SK-N-SH (cell line): ENCODE measurements at regions not wholly inside any gene's neighbourhood (a gene's known extent, or its start where the extent isn't known, plus 50 kb on each side); places are given as distances from the start of the nearest gene placed in this dataset.
"Not testable (repeated sequence)": the region's sequence is repeated elsewhere in the genome, so short reads cannot be mapped to it uniquely, and the experiment has no call there.

Experiments used
- CTCF ChIA-PET: fragments of 300-600, 350-600 bp; formaldehyde crosslinking; extraction: SDS; loops from one replicate; lab custom pipeline; 2021; lab: Yijun Ruan, JAX
- POLR2A ChIA-PET: fragments of 350-600 bp; sonication (Branson Sonifier 250); formaldehyde crosslinking; extraction: SDS; loops from one replicate; lab custom pipeline; 2020; ENCODE audit warnings: antibody characterized with exemption, inconsistent platforms; lab: Yijun Ruan, JAX
- DNase-seq: peaks from one replicate; pipeline ENCODE4 v3.0.0; 2012
- H2AFZ ChIP-seq: fragments of 200-600 bp; sonication (generic); 2 replicates; pipeline ENCODE4 v1.8.1; 2016; ENCODE audit warnings: antibody characterized with exemption, mild to moderate bottlenecking, low read depth
- H3F3A ChIP-seq: fragments of 200-600 bp; sonication (generic); replicated peaks from 2 replicates; pipeline ENCODE3; 2016; ENCODE audit warnings: antibody characterized with exemption, mild to moderate bottlenecking; ENCODE audit not compliant: insufficient read depth
- H3K27ac ChIP-seq, 2 experiments: fragments of 200-500 bp in 1 of 2; fragments of 200-600 bp in 1 of 2; sonication (Bioruptor generic) in 1 of 2; sonication (generic), shearing (Covaris generic) in 1 of 2; 2 replicates each; pipeline versions ENCODE4 v1.5.1 to v1.6.1; 2014 to 2016; ENCODE audit warnings: low read depth in 2 of 2, inconsistent platforms in 1 of 2, low read length in 1 of 2, mild to moderate bottlenecking in 1 of 2, mixed read lengths in 1 of 2
- H3K27me3 ChIP-seq: fragments of 200-600 bp; sonication (generic), shearing (Covaris generic); 2 replicates; pipeline ENCODE4 v1.6.1; 2016; ENCODE audit warnings: mixed run types; ENCODE audit not compliant: insufficient read depth
- H3K36me3 ChIP-seq, 2 experiments: fragments of 200-500 bp in 1 of 2; fragments of 200-600 bp in 1 of 2; sonication (Bioruptor generic) in 1 of 2; sonication (generic) in 1 of 2; replicated peaks in 1 of 2; 2 replicates each; pipeline versions ENCODE3 to v1.5.1; 2014 to 2016; ENCODE audit warnings: low read length in 1 of 2, mild to moderate bottlenecking in 1 of 2; ENCODE audit not compliant: insufficient read depth in 2 of 2, control insufficient read depth in 1 of 2
- H3K4me1 ChIP-seq, 2 experiments: fragments of 200-500 bp in 1 of 2; fragments of 200-600 bp in 1 of 2; sonication (Bioruptor generic) in 1 of 2; sonication (generic), shearing (Covaris generic) in 1 of 2; 2 replicates each; pipeline versions ENCODE4 v1.5.1 to v1.6.1; 2014 to 2016; ENCODE audit warnings: low read depth in 1 of 2, low read length in 1 of 2, mixed run types in 1 of 2; ENCODE audit not compliant: insufficient read depth in 2 of 2, control insufficient read depth in 1 of 2
- H3K4me2 ChIP-seq: fragments of 200-600 bp; sonication (generic), shearing (Covaris generic); 2 replicates; pipeline ENCODE4 v1.6.1; 2017; ENCODE audit warnings: mixed run types
- H3K4me3 ChIP-seq, 2 experiments: fragments of 200-500 bp in 1 of 2; fragments of 200-600 bp in 1 of 2; sonication (Bioruptor generic) in 1 of 2; sonication (generic), shearing (Covaris generic) in 1 of 2; 2 replicates each; pipeline versions ENCODE4 v1.5.1 to v1.8.1; 2014 to 2016; ENCODE audit warnings: low read depth in 2 of 2, inconsistent platforms in 1 of 2, low read length in 1 of 2, mild to moderate bottlenecking in 1 of 2, mixed read lengths in 1 of 2, moderate library complexity in 1 of 2
- H3K79me2 ChIP-seq: fragments of 200-600 bp; sonication (generic); 2 replicates; pipeline ENCODE4 v1.8.1; 2017; ENCODE audit warnings: mild to moderate bottlenecking; ENCODE audit not compliant: insufficient read depth
- H3K9ac ChIP-seq: fragments of 200-600 bp; sonication (generic); 2 replicates; pipeline ENCODE4 v1.6.1; 2017; ENCODE audit warnings: mixed run types
- H3K9me2 ChIP-seq: fragments of 200-600 bp; sonication (generic); 2 replicates; pipeline ENCODE4 v1.6.1; 2017; ENCODE audit warnings: mixed run types
- H3K9me3 ChIP-seq: fragments of 200-600 bp; sonication (generic); 2 replicates; pipeline ENCODE4 v1.6.1; 2017; ENCODE audit warnings: mixed run types, mild to moderate bottlenecking, moderate library complexity
- H4K20me1 ChIP-seq: fragments of 200-600 bp; sonication (generic); 2 replicates; pipeline ENCODE4 v1.6.1; 2017; ENCODE audit warnings: mild to moderate bottlenecking, mixed run types; ENCODE audit not compliant: insufficient read depth
- CHD2 ChIP-seq: fragments of 150-350 bp; IDR thresholded peaks from 2 replicates; pipeline ENCODE4 v1.6.1; 2018; ENCODE audit warnings: low read length; ENCODE audit not compliant: partially characterized antibody
- FOXM1 ChIP-seq: IDR thresholded peaks from 2 replicates; pipeline ENCODE4 v1.4.0; 2012; ENCODE audit warnings: low read depth, mild to moderate bottlenecking
- GATA2 ChIP-seq: sonication (generic); formaldehyde crosslinking; IDR thresholded peaks from 2 replicates; pipeline ENCODE4 v1.5.0; 2020; ENCODE audit warnings: mild to moderate bottlenecking, missing genetic modification reagents
- MEF2A ChIP-seq: IDR thresholded peaks from 2 replicates; pipeline ENCODE4 v1.4.0; 2012; ENCODE audit warnings: low read depth, borderline replicate concordance
- RAD21 ChIP-seq: IDR thresholded peaks from 2 replicates; pipeline ENCODE4 v1.6.1; 2012; ENCODE audit warnings: mild to moderate bottlenecking, low read length
- RFX5 ChIP-seq: IDR thresholded peaks from 2 replicates; pipeline ENCODE4 v1.6.1; 2012; ENCODE audit warnings: mild to moderate bottlenecking, improper control_type of control experiment, low read length
- RXRA ChIP-seq: IDR thresholded peaks from 2 replicates; pipeline ENCODE4 v1.4.0; 2012; ENCODE audit warnings: low read depth, mild to moderate bottlenecking, borderline replicate concordance
- SIN3A ChIP-seq: IDR thresholded peaks from 2 replicates; pipeline ENCODE4 v1.6.1; 2012; ENCODE audit warnings: low read depth, mild to moderate bottlenecking, low read length, moderate library complexity, borderline replicate concordance
- TCF12 ChIP-seq: IDR thresholded peaks from 2 replicates; pipeline ENCODE4 v1.4.0; 2012
- WGBS: methylation state at CpG from one replicate; pipeline ENCODE4 v1.1.6; 2017; ENCODE audit warnings: low lambda C conversion rate; 5-methylcytosine and 5-hydroxymethylcytosine counted together
- TF ChIP-seq, protein P1 (sequence below): IDR thresholded peaks from 2 replicates; pipeline ENCODE4 v1.4.0; 2012; ENCODE audit warnings: low read depth, borderline replicate concordance
- TF ChIP-seq, protein P2 (sequence below): IDR thresholded peaks from 2 replicates; pipeline ENCODE4 v1.4.0; 2012; ENCODE audit warnings: low read depth, borderline replicate concordance
- TF ChIP-seq, protein P3 (sequence below): IDR thresholded peaks from 2 replicates; pipeline ENCODE4 v1.6.1; 2012; ENCODE audit warnings: mild to moderate bottlenecking, low read depth, low read length, moderate library complexity

DNA sequence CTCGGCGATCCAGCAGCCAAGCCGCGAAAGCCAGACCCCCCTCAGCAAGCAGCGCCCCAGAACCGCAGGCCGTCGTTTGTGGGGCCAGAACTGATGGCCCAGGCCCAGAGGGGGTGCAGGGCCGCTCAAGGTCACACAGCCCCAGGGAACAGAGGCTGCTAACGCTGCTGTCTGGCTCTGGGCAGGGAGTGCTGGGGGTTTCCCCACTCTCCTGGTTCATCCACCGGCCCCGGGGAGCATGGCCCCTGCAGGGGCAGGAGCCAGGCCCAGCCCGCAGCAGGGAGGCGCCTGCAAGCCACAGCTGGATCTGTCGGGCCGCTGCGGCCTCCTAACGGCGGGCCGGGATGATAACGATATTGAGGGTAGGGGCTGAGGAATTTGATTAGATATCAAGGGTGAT is 64.8 kb upstream of the IGFBPL1 start:
- TF ChIP-seq, protein P1, sequence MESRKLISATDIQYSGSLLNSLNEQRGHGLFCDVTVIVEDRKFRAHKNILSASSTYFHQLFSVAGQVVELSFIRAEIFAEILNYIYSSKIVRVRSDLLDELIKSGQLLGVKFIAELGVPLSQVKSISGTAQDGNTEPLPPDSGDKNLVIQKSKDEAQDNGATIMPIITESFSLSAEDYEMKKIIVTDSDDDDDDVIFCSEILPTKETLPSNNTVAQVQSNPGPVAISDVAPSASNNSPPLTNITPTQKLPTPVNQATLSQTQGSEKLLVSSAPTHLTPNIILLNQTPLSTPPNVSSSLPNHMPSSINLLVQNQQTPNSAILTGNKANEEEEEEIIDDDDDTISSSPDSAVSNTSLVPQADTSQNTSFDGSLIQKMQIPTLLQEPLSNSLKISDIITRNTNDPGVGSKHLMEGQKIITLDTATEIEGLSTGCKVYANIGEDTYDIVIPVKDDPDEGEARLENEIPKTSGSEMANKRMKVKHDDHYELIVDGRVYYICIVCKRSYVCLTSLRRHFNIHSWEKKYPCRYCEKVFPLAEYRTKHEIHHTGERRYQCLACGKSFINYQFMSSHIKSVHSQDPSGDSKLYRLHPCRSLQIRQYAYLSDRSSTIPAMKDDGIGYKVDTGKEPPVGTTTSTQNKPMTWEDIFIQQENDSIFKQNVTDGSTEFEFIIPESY = no peak
- no peak for TF ChIP-seq SIN3A
- no peak for TF ChIP-seq RXRA
- no peak for TF ChIP-seq FOXM1
- TF ChIP-seq MEF2A = no peak
- TF ChIP-seq RFX5 = no peak
- TF ChIP-seq, all 33 proteins: peak for 0
- H3K4me3 ChIP-seq = no peak overlapping the region
- H3K36me3 ChIP-seq = no peaks in the 10 kb centered on the region
- 86% methylated on average over 7 of the region's 21 CpGs for WGBS
- no peaks in the 10 kb centered on the region for H3K9me2 ChIP-seq
- no peak overlapping the region for H3K9ac ChIP-seq
- no peaks in the 10 kb centered on the region for H3K79me2 ChIP-seq
- no peaks in the 10 kb centered on the region for H3K27me3 ChIP-seq
- no peaks in the 10 kb centered on the region for H3K4me1 ChIP-seq
- no peaks in the 10 kb centered on the region for H3K9me3 ChIP-seq
- no peak overlapping the region for H3K27ac ChIP-seq
- no peaks in the 10 kb centered on the region for H3F3A ChIP-seq
- H3K4me2 ChIP-seq = no peak overlapping the region
- no peak for DNase-seq
- no peak overlapping the region for H2AFZ ChIP-seq
- CTCF ChIA-PET = no interaction called here
- POLR2A ChIA-PET = no interaction called here
- no peaks in the 10 kb centered on the region for H4K20me1 ChIP-seq

DNA sequence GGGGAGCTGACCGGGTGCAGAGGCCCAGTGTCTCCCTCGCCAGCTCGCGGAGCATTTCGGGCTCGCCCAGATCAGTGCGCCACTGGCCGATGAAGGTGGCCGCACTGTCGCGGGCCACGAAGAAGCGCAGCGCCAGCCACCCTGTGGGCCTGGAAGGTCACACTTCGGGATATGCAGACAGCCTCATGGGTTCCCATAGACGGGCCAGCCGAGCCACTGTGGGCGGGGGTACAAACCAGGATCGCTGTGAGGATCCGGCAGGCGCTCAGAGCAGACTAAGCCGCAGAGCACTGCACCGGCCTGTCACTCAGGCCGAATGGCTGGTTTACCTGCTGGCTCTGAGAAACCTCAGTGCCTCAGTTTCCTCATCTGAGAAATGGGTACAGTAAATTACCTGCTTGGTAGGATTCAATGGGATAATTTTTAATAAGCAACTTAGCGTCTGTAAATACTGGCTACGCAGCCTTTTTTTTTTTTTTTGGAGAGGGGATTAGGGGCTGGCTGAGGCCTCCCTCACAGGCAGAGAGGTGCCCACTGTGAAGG is 64.0 kb upstream of the IGFBPL1 start:
- Histone ChIP-seq H3K4me1 (peaks cover 0 to 2% of the 10 kb centered on the region in 2 experiments; a peak in 1 of 4 replicates), H3F3A (no peaks in the 10 kb centered on the region), H3K27ac (no peak overlapping the region), H3K36me3 (no peaks in the 10 kb centered on the region), H3K4me3 (no peak overlapping the region), H3K9ac (no peak overlapping the region), H3K79me2 (no peaks in the 10 kb centered on the region), H3K9me2 (no peaks in the 10 kb centered on the region), H4K20me1 (no peaks in the 10 kb centered on the region), H3K27me3 (no peaks in the 10 kb centered on the region), H3K9me3 (no peaks in the 10 kb centered on the region), H2AFZ (no peak overlapping the region), H3K4me2 (no peak overlapping the region)
- no peak for TF ChIP-seq RAD21
- TF ChIP-seq CHD2 = no peak
- TF ChIP-seq, protein P2, sequence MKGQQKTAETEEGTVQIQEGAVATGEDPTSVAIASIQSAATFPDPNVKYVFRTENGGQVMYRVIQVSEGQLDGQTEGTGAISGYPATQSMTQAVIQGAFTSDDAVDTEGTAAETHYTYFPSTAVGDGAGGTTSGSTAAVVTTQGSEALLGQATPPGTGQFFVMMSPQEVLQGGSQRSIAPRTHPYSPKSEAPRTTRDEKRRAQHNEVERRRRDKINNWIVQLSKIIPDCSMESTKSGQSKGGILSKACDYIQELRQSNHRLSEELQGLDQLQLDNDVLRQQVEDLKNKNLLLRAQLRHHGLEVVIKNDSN = no peak
- TF ChIP-seq, protein P3, sequence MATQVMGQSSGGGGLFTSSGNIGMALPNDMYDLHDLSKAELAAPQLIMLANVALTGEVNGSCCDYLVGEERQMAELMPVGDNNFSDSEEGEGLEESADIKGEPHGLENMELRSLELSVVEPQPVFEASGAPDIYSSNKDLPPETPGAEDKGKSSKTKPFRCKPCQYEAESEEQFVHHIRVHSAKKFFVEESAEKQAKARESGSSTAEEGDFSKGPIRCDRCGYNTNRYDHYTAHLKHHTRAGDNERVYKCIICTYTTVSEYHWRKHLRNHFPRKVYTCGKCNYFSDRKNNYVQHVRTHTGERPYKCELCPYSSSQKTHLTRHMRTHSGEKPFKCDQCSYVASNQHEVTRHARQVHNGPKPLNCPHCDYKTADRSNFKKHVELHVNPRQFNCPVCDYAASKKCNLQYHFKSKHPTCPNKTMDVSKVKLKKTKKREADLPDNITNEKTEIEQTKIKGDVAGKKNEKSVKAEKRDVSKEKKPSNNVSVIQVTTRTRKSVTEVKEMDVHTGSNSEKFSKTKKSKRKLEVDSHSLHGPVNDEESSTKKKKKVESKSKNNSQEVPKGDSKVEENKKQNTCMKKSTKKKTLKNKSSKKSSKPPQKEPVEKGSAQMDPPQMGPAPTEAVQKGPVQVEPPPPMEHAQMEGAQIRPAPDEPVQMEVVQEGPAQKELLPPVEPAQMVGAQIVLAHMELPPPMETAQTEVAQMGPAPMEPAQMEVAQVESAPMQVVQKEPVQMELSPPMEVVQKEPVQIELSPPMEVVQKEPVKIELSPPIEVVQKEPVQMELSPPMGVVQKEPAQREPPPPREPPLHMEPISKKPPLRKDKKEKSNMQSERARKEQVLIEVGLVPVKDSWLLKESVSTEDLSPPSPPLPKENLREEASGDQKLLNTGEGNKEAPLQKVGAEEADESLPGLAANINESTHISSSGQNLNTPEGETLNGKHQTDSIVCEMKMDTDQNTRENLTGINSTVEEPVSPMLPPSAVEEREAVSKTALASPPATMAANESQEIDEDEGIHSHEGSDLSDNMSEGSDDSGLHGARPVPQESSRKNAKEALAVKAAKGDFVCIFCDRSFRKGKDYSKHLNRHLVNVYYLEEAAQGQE = no peak
- no peak for TF ChIP-seq TCF12
- no peak for TF ChIP-seq GATA2
- POLR2A ChIA-PET = no interaction called here
- DNase-seq = no peak
- CTCF ChIA-PET = no interaction called here
- 86% methylated on average over 13 of the region's 26 CpGs for WGBS

DNA sequence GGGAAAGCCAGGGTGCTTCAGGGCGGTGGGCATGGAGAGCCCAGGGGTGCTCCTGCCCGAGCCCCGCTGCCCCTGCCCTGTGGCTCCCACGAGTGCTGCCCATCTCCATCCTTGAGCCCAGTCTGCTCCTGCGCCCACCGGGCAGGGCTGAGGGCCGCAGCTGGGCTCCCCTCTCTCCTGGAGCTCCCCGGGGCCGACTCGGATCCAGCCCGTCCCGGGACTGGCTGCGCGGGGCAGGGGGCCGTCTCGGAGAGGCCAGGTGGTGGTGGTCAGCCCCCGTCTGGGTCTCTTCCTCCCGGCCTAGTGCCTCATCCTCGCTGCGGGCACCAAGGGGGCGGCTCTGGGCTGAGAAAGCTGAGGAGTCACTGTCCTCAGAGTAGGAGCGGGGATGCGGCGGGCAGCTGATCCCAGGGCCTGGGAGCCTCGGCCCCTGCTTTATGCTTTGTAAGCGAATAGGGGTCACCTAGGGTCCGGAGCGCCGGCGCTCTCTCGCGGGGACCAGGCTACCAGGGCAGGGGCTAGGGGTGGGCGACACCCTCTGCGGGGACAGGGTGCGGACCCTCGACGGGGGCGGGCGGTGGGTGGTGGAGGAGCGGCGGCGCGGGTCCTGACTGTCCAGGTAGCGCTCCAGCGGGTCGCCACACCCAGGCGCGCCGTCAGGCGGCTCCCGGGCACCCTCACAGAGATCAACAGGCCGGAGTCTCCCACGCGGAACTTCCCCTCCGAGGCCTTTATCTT is 63.3 kb upstream of the IGFBPL1 start:
- H3K4me3 ChIP-seq, H3K27me3 ChIP-seq, H3K4me2 ChIP-seq, POLR2A ChIA-PET, H3K36me3 ChIP-seq, H3K9me3 ChIP-seq, H3K79me2 ChIP-seq, H3K27ac ChIP-seq, CTCF ChIA-PET, DNase-seq, H4K20me1 ChIP-seq, H2AFZ ChIP-seq, H3K9ac ChIP-seq, H3K4me1 ChIP-seq, H3K9me2 ChIP-seq, H3F3A ChIP-seq: not testable (repeated sequence)
- 94% methylated on average over 13 of the region's 55 CpGs for WGBS
